Prostate gland (tissue), 2 donors: ENCODE measurements at regions not wholly inside any gene's neighbourhood (a gene's known extent, or its start where the extent isn't known, plus 50 kb on each side); places are given as distances from the start of the nearest gene placed in this dataset.

Experiments
- DNase-seq: peaks from one replicate; pipeline ENCODE4 v3.0.0-alpha.2; 2019; ENCODE audit warnings: low spot score
- H3K27ac ChIP-seq, 2 donors: fragments of 200-600 bp; sonication (generic); 2 replicates each; pipeline ENCODE4 v1.5.1; 2017 to 2019
- H3K27me3 ChIP-seq: fragments of 200-600 bp; sonication (generic); replicated peaks from 2 replicates; pipeline ENCODE4 v1.5.1; 2019; ENCODE audit not compliant: insufficient read depth
- H3K36me3 ChIP-seq, 2 donors: fragments of 200-600 bp; sonication (generic); 1 replicate in 1 of 2; 2 replicates in 1 of 2; pipeline versions ENCODE4 v1.5.1 to v1.8.1; 2017 to 2019
- H3K4me1 ChIP-seq: fragments of 200-600 bp; sonication (generic); replicated peaks from 2 replicates; pipeline ENCODE4 v1.5.1; 2019
- H3K4me3 ChIP-seq, 2 donors: fragments of 200-600 bp; sonication (generic); 2 replicates each; pipeline ENCODE4 v1.5.1; 2017 to 2019
- H3K9me3 ChIP-seq: fragments of 200-600 bp; sonication (generic); 2 replicates; pipeline ENCODE4 v1.5.1; 2017
- POLR2A ChIP-seq: fragments of 450-650 bp; IDR thresholded peaks from one replicate; pipeline ENCODE4 v1.6.1; 2016; ENCODE audit warnings: antibody characterized with exemption, mild to moderate bottlenecking
- POLR2AphosphoS5 ChIP-seq: sonication (generic); formaldehyde crosslinking; IDR thresholded peaks from one replicate; pipeline ENCODE4 v1.6.1; 2017; ENCODE audit warnings: antibody characterized with exemption
- WGBS: methylation state at CpG from one replicate; pipeline ENCODE4 v1.1.5; 2018; 5-methylcytosine and 5-hydroxymethylcytosine counted together
- intact Hi-C: fragments of 100-400 bp; cut with DNase I; formaldehyde crosslinking; loops from one replicate; pipeline ENCODE4 v1.14.2; 2022
- TF ChIP-seq, protein P1 (sequence below), 4 experiments: fragments of 200-600 bp in 2 of 4; fragments of 450-650 bp in 2 of 4; sonication (generic) in 2 of 4; IDR thresholded peaks; 1 replicate in 3 of 4; 2 replicates in 1 of 4; pipeline ENCODE4 v1.5.1; 2016 to 2019; ENCODE audit warnings: antibody characterized with exemption in 4 of 4, mild to moderate bottlenecking in 2 of 4, moderate library complexity in 2 of 4

DNA sequence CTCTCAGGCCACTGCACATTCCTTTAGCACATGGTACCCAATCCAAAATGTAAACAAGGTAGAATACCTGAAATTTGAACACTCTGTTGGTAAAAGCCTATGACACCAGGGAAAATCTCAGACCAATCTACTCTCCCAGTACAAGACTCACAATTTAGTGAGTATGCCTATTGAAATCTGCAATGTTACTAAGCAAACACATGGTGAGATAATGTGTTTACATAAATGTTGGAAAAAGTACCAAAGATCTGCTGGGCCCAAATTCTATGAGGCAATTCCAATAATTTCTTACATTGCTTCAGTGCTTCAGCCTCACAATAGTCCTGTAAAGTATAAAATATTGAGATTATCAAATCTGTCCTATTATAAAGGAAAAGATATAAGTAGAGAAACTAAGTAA lies 536.1 kb downstream of the PYDC2 start:
- H3K9me3 ChIP-seq: no peaks in the 10 kb centered on the region
- no peaks in the 10 kb centered on the region for H3K4me1 ChIP-seq
- TF ChIP-seq, protein P1, sequence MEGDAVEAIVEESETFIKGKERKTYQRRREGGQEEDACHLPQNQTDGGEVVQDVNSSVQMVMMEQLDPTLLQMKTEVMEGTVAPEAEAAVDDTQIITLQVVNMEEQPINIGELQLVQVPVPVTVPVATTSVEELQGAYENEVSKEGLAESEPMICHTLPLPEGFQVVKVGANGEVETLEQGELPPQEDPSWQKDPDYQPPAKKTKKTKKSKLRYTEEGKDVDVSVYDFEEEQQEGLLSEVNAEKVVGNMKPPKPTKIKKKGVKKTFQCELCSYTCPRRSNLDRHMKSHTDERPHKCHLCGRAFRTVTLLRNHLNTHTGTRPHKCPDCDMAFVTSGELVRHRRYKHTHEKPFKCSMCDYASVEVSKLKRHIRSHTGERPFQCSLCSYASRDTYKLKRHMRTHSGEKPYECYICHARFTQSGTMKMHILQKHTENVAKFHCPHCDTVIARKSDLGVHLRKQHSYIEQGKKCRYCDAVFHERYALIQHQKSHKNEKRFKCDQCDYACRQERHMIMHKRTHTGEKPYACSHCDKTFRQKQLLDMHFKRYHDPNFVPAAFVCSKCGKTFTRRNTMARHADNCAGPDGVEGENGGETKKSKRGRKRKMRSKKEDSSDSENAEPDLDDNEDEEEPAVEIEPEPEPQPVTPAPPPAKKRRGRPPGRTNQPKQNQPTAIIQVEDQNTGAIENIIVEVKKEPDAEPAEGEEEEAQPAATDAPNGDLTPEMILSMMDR (IDR thresholded peaks at IDR 0.05): no peak
- TF ChIP-seq POLR2AphosphoS5 (no peak), POLR2A (no peak)
- no peak for DNase-seq
- H3K27ac ChIP-seq: no peak overlapping the region
- H3K27me3 ChIP-seq: no peaks in the 10 kb centered on the region
- H3K36me3 ChIP-seq: no peaks in the 10 kb centered on the region
- intact Hi-C loops: no loop called here
- H3K4me3 ChIP-seq: no peak overlapping the region

DNA sequence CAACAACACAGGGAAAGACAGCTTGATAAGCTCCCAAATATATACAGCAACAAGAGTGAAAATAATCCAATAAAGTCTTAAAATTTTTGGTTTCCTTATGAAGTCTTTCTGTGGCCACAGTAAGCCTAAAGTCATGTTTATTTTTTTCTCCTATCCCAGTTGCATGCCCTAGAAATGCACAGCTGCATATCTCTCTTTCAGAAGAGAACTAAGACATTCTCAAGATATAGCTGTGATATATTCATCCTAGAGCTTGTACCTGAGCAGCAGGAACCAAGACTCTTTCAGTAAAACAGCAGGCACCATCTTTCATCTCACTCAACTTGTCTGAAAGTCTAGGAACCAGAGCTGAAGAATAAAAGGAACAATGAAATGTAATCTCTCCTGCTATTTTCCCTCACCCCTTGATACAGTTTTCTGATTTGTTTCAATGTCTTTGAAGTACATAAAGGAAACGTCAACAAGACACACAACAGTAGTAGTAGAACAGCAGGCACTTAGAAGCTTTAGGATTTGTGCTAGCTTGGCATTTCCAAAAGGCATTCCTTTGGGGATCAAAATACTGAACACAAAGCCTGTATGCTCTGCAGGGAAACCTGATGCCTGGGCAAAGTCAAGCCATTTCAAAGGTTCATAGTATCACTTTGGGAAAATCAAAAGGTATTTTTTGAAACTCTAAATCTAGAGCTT lies 536.8 kb downstream of the PYDC2 start:
- TF ChIP-seq, protein P1 (IDR thresholded peaks at IDR 0.05): no peak
- TF ChIP-seq POLR2A (no peak), POLR2AphosphoS5 (no peak)
- Histone ChIP-seq H3K27ac (no peak overlapping the region), H3K4me3 (no peak overlapping the region), H3K27me3 (no peaks in the 10 kb centered on the region), H3K9me3 (no peaks in the 10 kb centered on the region), H3K36me3 (no peaks in the 10 kb centered on the region), H3K4me1 (no peaks in the 10 kb centered on the region)
- intact Hi-C loops: no loop called here
- no peak for DNase-seq
- WGBS: 52% methylated on average over 1 of the region's 1 CpG

DNA sequence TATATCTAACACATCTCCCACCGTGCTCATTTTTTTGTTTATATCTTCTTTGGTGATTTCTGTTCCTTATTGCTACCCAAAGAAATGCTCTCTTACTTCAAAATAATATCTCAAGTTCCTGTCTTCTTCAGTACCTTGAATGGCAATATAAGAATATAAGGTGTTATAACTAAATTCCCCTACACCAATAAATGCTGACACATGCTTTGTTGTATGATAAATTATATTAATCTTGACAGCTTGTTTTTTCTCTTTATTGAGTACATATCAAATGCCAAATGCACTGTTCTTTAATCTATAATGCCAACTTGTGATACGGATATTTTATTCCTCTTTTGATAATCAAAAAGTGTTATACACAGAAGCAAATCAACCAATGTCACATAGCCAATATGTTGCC lies 540.3 kb downstream of the PYDC2 start:
- Histone ChIP-seq H3K4me3 (no peak overlapping the region), H3K27ac (no peak overlapping the region), H3K9me3 (no peaks in the 10 kb centered on the region), H3K27me3 (no peaks in the 10 kb centered on the region), H3K36me3 (no peaks in the 10 kb centered on the region), H3K4me1 (no peaks in the 10 kb centered on the region)
- 30% methylated on average over 2 of the region's 2 CpGs for WGBS
- DNase-seq: no peak
- no peak for TF ChIP-seq POLR2A
- TF ChIP-seq, protein P1 (IDR thresholded peaks at IDR 0.05): no peak
- no peak for TF ChIP-seq POLR2AphosphoS5
- intact Hi-C loops: no loop called here

DNA sequence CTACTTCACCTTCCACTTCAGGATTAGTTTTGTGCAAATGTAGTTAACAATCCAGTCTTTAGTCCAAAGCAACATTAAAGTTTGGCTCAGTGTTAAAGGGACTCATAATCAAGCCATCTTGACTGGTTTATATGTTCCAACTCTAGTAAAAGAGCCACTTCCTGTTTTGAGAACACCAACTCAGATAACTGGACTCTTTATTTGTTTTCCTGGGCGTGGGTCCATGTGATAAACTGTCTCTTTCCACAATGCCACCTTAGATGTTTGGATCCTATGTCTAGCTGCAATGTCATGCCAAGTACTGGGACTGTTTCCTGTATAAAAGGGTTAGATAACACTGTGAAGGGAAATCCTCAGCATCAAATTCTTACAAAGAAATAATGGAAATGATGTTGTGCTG lies 545.0 kb downstream of the PYDC2 start:
- WGBS: 0% methylated on average over 1 of the region's 1 CpG
- Histone ChIP-seq H3K36me3 (no peaks in the 10 kb centered on the region), H3K4me3 (no peak overlapping the region), H3K9me3 (no peaks in the 10 kb centered on the region), H3K27me3 (no peaks in the 10 kb centered on the region), H3K27ac (no peak overlapping the region), H3K4me1 (no peaks in the 10 kb centered on the region)
- peak; percentile 86 for DNase-seq
- TF ChIP-seq, protein P1 (IDR thresholded peaks at IDR 0.05): no peak
- no peak for TF ChIP-seq POLR2A
- peak; percentile 92 for TF ChIP-seq POLR2AphosphoS5
- intact Hi-C loops: no loop called here

DNA sequence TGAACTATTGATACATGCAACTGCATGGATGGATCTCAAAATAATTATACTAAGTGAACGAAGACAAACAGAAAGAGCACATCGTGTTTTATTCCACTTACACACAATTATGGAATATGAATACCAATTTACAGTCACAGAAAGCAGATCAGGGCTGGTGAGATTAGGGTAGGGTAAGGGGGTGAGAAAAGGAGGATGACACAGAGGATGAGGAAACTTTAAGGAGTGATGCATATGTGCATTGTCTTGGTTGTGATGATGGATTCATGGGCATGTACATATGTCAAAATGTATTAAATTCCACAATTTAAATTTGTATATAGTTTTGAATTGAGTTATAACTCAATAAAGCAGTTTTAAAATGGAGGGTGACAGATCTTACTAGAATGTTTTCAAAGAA lies 548.9 kb downstream of the PYDC2 start:
- WGBS: 91% methylated on average over 2 of the region's 2 CpGs
- intact Hi-C loops: no loop called here

More for the DNA sequence above, 548.9 kb downstream of the PYDC2 start:
- no peaks in the 10 kb centered on the region for H3K4me1 ChIP-seq
- H3K36me3 ChIP-seq: no peaks in the 10 kb centered on the region
- no peaks in the 10 kb centered on the region for H3K27me3 ChIP-seq
- no peak for DNase-seq
- no peak overlapping the region for H3K4me3 ChIP-seq
- H3K9me3 ChIP-seq: no peaks in the 10 kb centered on the region
- TF ChIP-seq, protein P1 (IDR thresholded peaks at IDR 0.05): no peak
- TF ChIP-seq POLR2AphosphoS5: no peak
- TF ChIP-seq POLR2A: no peak
- no peak overlapping the region for H3K27ac ChIP-seq
